ENCODE measurements at regions not wholly inside any gene's neighbourhood (a gene's known extent, or its start where the extent isn't known, plus 50 kb on each side); places are given as distances from the start of the nearest gene placed in this dataset.

- Mint-ChIP-seq H3K4me3 (no peak overlapping the region), H3K4me1 (peaks cover 20% of the 10 kb centered on the region), H3K27ac (peak overlapping the region in 2 of 3 experiments; percentile 15 to 16), H3K27me3 (ENCODE audit: low read depth) (peaks cover 14% of the 10 kb centered on the region), H3K9me3 (peaks cover 10% of the 10 kb centered on the region), H3K36me3 (ENCODE audit: low read depth) (no peaks in the 10 kb centered on the region)
- TF ChIP-seq, protein P1, sequence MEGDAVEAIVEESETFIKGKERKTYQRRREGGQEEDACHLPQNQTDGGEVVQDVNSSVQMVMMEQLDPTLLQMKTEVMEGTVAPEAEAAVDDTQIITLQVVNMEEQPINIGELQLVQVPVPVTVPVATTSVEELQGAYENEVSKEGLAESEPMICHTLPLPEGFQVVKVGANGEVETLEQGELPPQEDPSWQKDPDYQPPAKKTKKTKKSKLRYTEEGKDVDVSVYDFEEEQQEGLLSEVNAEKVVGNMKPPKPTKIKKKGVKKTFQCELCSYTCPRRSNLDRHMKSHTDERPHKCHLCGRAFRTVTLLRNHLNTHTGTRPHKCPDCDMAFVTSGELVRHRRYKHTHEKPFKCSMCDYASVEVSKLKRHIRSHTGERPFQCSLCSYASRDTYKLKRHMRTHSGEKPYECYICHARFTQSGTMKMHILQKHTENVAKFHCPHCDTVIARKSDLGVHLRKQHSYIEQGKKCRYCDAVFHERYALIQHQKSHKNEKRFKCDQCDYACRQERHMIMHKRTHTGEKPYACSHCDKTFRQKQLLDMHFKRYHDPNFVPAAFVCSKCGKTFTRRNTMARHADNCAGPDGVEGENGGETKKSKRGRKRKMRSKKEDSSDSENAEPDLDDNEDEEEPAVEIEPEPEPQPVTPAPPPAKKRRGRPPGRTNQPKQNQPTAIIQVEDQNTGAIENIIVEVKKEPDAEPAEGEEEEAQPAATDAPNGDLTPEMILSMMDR (IDR thresholded peaks at IDR 0.05; ENCODE audit: unreplicated experiment in 3 of 3), result peak in 2 of 3 experiments; percentile 18 to 32
These were observed 160.3 kb downstream of the PTPRU start for GRCh38 chr1:29396438-29397255.

GRCh38 chr1:29395736-29396437 lies 159.6 kb downstream of the PTPRU start:
- Mint-ChIP-seq H3K9me3 (peaks cover 6% of the 10 kb centered on the region), H3K27me3 (ENCODE audit: low read depth) (peaks cover 12% of the 10 kb centered on the region), H3K36me3 (ENCODE audit: low read depth) (no peaks in the 10 kb centered on the region), H3K27ac (peak overlapping the region in 2 of 3 experiments; percentile 77 to 78), H3K4me3 (no peak overlapping the region), H3K4me1 (peaks cover 24% of the 10 kb centered on the region)
- TF ChIP-seq, protein P1 (IDR thresholded peaks at IDR 0.05; ENCODE audit: unreplicated experiment in 3 of 3), result no peak

GRCh38 chr1:29394521-29395225 lies 158.4 kb downstream of the PTPRU start:
- Mint-ChIP-seq H3K27ac (peak overlapping the region in 2 of 3 experiments; percentile 77 to 78), H3K4me3 (no peak overlapping the region), H3K9me3 (peaks cover 6% of the 10 kb centered on the region), H3K4me1 (peaks cover 33% of the 10 kb centered on the region), H3K36me3 (ENCODE audit: low read depth) (no peaks in the 10 kb centered on the region), H3K27me3 (ENCODE audit: low read depth) (peaks cover 12% of the 10 kb centered on the region)
- TF ChIP-seq, protein P1 (IDR thresholded peaks at IDR 0.05; ENCODE audit: unreplicated experiment in 3 of 3), result no peak

- no peaks in the 10 kb centered on the region for H3K36me3 Mint-ChIP-seq (ENCODE audit: low read depth)
- H3K4me1 Mint-ChIP-seq, result peaks cover 33% of the 10 kb centered on the region
- peaks cover 13% of the 10 kb centered on the region for H3K27me3 Mint-ChIP-seq (ENCODE audit: low read depth)
- no peak overlapping the region for H3K4me3 Mint-ChIP-seq
- TF ChIP-seq, protein P1 (IDR thresholded peaks at IDR 0.05; ENCODE audit: unreplicated experiment in 3 of 3), result no peak
- peak overlapping the region in 1 of 3 experiments; percentile 29 for H3K27ac Mint-ChIP-seq
- H3K9me3 Mint-ChIP-seq, result no peaks in the 10 kb centered on the region
These were observed 157.1 kb downstream of the PTPRU start for GRCh38 chr1:29393451-29393826.

DNA sequence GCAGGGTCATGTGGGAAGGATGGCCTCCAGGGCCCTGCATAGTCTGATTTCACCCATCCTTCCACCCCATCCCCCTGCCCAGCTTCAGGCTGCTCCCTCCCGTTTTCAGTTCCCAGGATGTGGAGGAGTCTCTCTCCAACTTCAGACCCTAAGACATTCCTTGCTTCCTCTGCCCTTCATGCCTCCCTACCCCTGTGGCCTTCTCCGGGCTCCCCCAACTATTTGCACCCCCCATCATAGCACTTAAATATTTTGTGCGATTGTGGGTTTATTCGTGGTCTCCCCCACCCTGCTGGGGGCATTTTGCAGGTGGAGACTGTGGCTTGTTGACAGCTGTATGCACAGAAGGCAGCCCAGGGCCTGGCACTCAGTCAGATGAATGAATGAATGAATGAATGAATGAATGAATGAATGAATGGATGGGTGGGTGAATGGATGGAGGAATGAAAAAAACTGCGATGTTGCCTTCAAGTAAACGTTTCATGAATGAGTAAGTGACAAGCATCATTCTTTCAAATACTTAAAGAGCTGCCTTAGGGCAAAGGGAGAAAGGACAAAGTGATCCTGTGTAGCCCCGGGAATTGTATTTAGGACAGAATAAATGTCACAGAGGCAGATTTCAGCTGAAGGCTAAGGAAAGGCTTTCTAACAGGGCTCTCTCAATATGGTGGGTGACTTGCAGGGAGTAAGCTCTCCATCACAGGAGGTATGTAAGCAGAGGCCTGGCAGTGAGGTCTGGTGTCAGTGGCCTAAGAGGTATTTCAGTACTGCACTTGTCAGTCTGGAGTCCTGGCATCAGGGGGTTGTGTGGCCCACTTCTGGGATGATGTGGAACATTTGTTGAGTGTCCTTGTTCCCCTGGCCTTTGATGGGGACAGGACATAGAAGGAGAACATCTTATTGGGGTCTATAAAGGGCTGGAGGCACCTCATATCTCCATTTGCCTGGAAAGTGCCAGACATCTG lies 156.4 kb downstream of the PTPRU start:
- TF ChIP-seq, protein P1 (IDR thresholded peaks at IDR 0.05; ENCODE audit: unreplicated experiment in 3 of 3), result no peak
- H3K27ac Mint-ChIP-seq, result peak overlapping the region in 2 of 3 experiments; percentile 29 to 72
- no peaks in the 10 kb centered on the region for H3K9me3 Mint-ChIP-seq
- no peak overlapping the region for H3K4me3 Mint-ChIP-seq
- peaks cover 33% of the 10 kb centered on the region for H3K4me1 Mint-ChIP-seq
- H3K27me3 Mint-ChIP-seq (ENCODE audit: low read depth), result peaks cover 17% of the 10 kb centered on the region
- H3K36me3 Mint-ChIP-seq (ENCODE audit: low read depth), result no peaks in the 10 kb centered on the region
